Upper lobe of left lung (tissue), 4 donors: ENCODE measurements at regions not wholly inside any gene's neighbourhood (a gene's known extent, or its start where the extent isn't known, plus 50 kb on each side); places are given as distances from the start of the nearest gene placed in this dataset.

ENCODE experiments used
- POLR2A ChIP-seq, 4 donors: fragments of 450-650 bp; IDR thresholded peaks; one replicate each; pipeline ENCODE4 v1.5.1; 2016 to 2017; ENCODE audit warnings: antibody characterized with exemption in 4 of 4, mild to moderate bottlenecking in 2 of 4
- POLR2AphosphoS5 ChIP-seq, 2 donors: sonication (generic); formaldehyde crosslinking; IDR thresholded peaks; one replicate each; pipeline ENCODE4 v1.5.1; 2017; ENCODE audit warnings: antibody characterized with exemption in 2 of 2

DNA sequence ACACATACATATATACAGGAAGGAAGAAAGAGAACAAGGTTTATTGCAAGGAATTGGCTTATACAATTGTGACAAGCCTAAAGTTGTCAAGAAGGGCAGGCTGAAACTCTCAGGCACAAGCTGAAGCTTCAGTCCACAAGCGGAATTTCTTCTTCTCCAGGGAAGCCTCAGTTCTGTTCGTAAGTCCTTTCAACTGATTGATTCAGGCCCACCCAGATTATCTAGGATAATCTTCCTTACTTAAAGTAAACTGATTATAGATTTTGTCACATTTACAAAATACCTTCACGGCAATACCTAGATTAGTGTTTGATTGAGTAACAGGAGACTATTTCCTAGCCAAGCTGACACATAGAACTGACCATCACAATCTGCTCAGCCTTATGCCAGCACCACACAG, 81.5 kb upstream of the TMEM260 start:
- no peak for TF ChIP-seq POLR2A (IDR thresholded peaks at IDR 0.05)
- TF ChIP-seq POLR2AphosphoS5 (IDR thresholded peaks at IDR 0.05): no peak
